ENCODE measurements at regions not wholly inside any gene's neighbourhood (a gene's known extent, or its start where the extent isn't known, plus 50 kb on each side); places are given as distances from the start of the nearest gene placed in this dataset.

GRCh38 chr5:154590093-154590724 is 112.2 kb upstream of the HAND1 start:
- H3K4me1 ChIP-seq (ENCODE audit: control insufficient read depth in 1 of 2, insufficient read depth in 2 of 2, low read length in 2 of 2) = peaks cover 6 to 7% of the 10 kb centered on the region in 2 experiments; a peak in 2 of 4 replicates

More at GRCh38 chr5:154590093-154590724, 112.2 kb upstream of the HAND1 start:
- Histone ChIP-seq H3K4me2 (ENCODE audit: low read length) (no peak overlapping the region), H3K9me2 (ENCODE audit: insufficient read depth) (no peaks in the 10 kb centered on the region), H3K9me3 (ENCODE audit: control insufficient read depth in 1 of 2, insufficient read depth in 1 of 2, low read depth in 1 of 2, low read length in 2 of 2) (no peaks in the 10 kb centered on the region), H3K36me3 (ENCODE audit: control insufficient read depth in 1 of 2, insufficient read depth in 2 of 2, low read length in 2 of 2) (no peaks in the 10 kb centered on the region), H3K27ac (ENCODE audit: low read depth, low read length) (no peak overlapping the region), H3K9ac (ENCODE audit: low read length) (no peak overlapping the region), H3K79me2 (ENCODE audit: insufficient read depth, low read length) (no peaks in the 10 kb centered on the region), H2AFZ (ENCODE audit: low read depth, low read length, poor library complexity, severe bottlenecking) (no peak overlapping the region), H3K27me3 (ENCODE audit: insufficient read depth, low read length) (no peaks in the 10 kb centered on the region), H4K20me1 (ENCODE audit: insufficient read depth) (no peaks in the 10 kb centered on the region), H3K4me3 (replicated peaks in 1 of 2; ENCODE audit: low read depth in 1 of 2, low read length in 2 of 2) (no peak overlapping the region)
- ChIA-PET POLR2A (no interaction called here), CTCF (no interaction called here), RAD21 (ENCODE audit: low non-redundant PET in 1 of 2, low total read pairs in 2 of 2, uncharacterized antibody in 2 of 2, unreplicated experiment in 2 of 2) (no interaction called here)
- ATAC-seq (no peak), DNase-seq (ENCODE audit: low read depth, low spot score) (no peak)
- TF ChIP-seq SRF (IDR thresholded peaks at IDR 0.05; ENCODE audit: low read depth) (no peak), SIN3A (IDR thresholded peaks at IDR 0.05; ENCODE audit: low read depth) (no peak), CTCF (IDR thresholded peaks at IDR 0.05 in 2 of 3, conservative IDR thresholded peaks at IDR 0.05 in 1 of 3; ENCODE audit: borderline replicate concordance in 1 of 3, insufficient read depth in 1 of 3, low read depth in 2 of 3, low read length in 2 of 3) (no peak), MAX (IDR thresholded peaks at IDR 0.05) (no peak), REST (IDR thresholded peaks at IDR 0.05; ENCODE audit: low read depth) (no peak), JUND (IDR thresholded peaks at IDR 0.05) (no peak)
- BruUV-seq (replicated peaks) = no TSS peak
- intact Hi-C loops (cut with micrococcal nuclease) = no loop called here
